AG04450 (cell line): ENCODE measurements at regions not wholly inside any gene's neighbourhood (a gene's known extent, or its start where the extent isn't known, plus 50 kb on each side); places are given as distances from the start of the nearest gene placed in this dataset.

Experiments used
- CTCF ChIA-PET: fragments of 300-600, 350-600 bp; formaldehyde crosslinking; extraction: SDS; loops from one replicate; lab custom pipeline; 2022; ENCODE audit warnings: antibody characterized with exemption, inconsistent platforms; lab: Charles Lee
- POLR2A ChIA-PET: fragments of 350-600 bp; formaldehyde crosslinking; extraction: SDS; loops from one replicate; lab custom pipeline; 2021; ENCODE audit warnings: antibody characterized with exemption, inconsistent platforms; lab: Yijun Ruan, JAX
- DNase-seq: peaks from one replicate; pipeline ENCODE4 v3.0.0-alpha.2; 2011; ENCODE audit warnings: low read depth, low spot score
- H3K27ac ChIP-seq: one replicate; pipeline ENCODE4 v1.5.1; 2012; ENCODE audit warnings: low read depth, low read length, control low read depth
- H3K27me3 ChIP-seq: one replicate; pipeline ENCODE4 v1.6.0; 2012; ENCODE audit warnings: low read length; ENCODE audit not compliant: control insufficient read depth, insufficient read depth
- H3K4me3 ChIP-seq: 2 replicates; pipeline ENCODE4 v1.5.1; 2011; ENCODE audit warnings: mild to moderate bottlenecking, low read depth, low read length, control low read depth
- H3K9me3 ChIP-seq: 2 replicates; pipeline ENCODE4 v1.5.1; 2012; ENCODE audit warnings: low read length; ENCODE audit not compliant: control insufficient read depth, insufficient read depth
- CTCF ChIP-seq: IDR thresholded peaks from 2 replicates; pipeline ENCODE4 v1.5.1; 2011; ENCODE audit warnings: low read depth, low read length, control low read depth, inconsistent platforms

DNA sequence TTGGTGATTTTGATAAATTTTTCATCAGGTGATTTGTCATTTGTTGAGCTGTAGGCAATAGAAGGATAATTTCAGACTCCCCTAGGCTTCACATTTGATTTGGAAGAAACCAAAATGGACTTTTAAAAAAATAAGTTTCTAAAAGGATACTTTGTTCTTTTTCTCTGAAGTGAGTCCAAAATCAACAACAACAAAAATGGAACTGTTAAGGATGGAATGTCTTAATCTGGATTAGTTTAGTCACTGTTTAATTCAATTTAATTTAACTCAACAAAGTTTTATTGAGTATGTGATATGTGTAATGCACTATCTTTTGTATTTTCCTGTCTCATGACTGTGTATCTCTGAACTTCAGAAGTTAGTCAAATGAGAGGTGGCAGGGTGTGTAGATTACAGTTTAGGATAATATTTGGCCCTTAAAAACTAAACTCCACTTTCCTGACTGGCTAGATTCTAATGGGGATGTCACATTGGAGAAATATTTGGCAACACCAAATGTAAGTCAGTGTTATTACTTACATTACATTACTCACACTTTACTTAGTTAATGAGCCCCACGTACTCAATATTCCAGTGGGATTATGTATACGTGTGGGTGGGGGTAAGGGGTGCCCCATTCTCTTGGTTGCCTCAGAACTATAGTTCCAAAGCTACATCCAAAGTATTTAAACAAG, 209.7 kb downstream of the BCAT1 start:
- Histone ChIP-seq H3K9me3 (peaks cover 3% of the 10 kb centered on the region; the same call in 1 of the 2 replicates), H3K4me3 (no peak overlapping the region), H3K27ac (no peak overlapping the region), H3K27me3 (no peaks in the 10 kb centered on the region)
- no peak for DNase-seq
- no peak for TF ChIP-seq CTCF
- ChIA-PET POLR2A (no interaction called here), CTCF (no interaction called here)

DNA sequence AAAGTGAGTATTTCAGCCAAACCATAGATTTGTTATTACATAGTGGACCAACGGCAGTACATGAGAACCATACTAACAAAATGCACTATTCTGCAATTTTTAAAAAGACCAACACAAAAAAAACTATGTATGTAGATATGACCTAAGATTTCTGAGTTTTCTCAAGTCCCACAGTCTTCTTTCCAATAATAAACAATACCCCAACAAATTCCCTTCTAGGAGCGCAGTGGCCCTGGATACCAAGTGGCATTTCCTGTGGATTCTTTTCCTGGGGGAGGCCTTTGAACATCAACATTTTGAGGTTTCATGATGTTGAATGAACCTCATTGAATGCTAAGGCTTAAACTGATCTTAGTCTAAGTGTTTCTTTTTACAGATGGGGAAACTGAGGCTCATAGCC, 210.5 kb downstream of the BCAT1 start:
- TF ChIP-seq CTCF: no peak
- H3K27ac ChIP-seq: no peak overlapping the region
- no peak overlapping the region for H3K4me3 ChIP-seq
- DNase-seq: no peak
- CTCF ChIA-PET: no interaction called here
- POLR2A ChIA-PET: no interaction called here
- peaks cover 3% of the 10 kb centered on the region; the same call in 1 of the 2 replicates for H3K9me3 ChIP-seq
- H3K27me3 ChIP-seq: no peaks in the 10 kb centered on the region

- DNase-seq: no peak
These were observed 217.3 kb downstream of the BCAT1 start for GRCh38 chr12:24731596-24731995.

DNA sequence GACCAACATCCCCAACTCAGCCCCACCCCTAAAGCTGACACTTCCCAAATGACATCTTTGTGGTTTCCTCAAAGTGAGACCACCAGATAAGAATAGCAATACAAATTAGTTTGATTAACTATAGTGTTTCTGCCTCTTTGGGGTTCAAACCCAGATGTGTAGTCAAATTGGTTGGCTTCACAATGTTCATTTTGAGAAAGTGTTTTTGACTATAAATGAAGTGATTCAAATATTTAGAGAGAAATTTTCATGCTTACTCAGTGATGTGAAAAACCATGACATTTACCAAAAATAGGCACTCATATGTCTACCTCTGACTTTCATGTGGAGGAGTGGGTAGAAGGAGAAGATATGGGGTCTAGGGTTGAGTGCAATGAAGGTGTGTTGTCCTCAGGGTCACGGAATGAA, 218.4 kb downstream of the BCAT1 start:
- Histone ChIP-seq H3K4me3 (no peak overlapping the region), H3K27me3 (no peaks in the 10 kb centered on the region), H3K27ac (no peak overlapping the region), H3K9me3 (no peaks in the 10 kb centered on the region)
- no peak for TF ChIP-seq CTCF
- ChIA-PET POLR2A (no interaction called here), CTCF (no interaction called here)
- no peak for DNase-seq

More at GRCh38 chr12:24731596-24731995, 217.3 kb downstream of the BCAT1 start:
- H3K27ac ChIP-seq: no peak overlapping the region
- POLR2A ChIA-PET: interaction anchor here (0.5 kb wide), 1 partner anchor 1093 kb away, joined by 3 read pairs; no protein-coding TSS in a partner anchor
- TF ChIP-seq CTCF: no peak
- CTCF ChIA-PET: no interaction called here
- H3K4me3 ChIP-seq: no peak overlapping the region
- no peaks in the 10 kb centered on the region for H3K27me3 ChIP-seq
- H3K9me3 ChIP-seq: no peaks in the 10 kb centered on the region

- POLR2A ChIA-PET: no interaction called here
- CTCF ChIA-PET: interaction anchor here (1.0 kb wide), 1 partner anchor 1871 kb away, joined by 3 read pairs; no protein-coding TSS in a partner anchor
- no peak overlapping the region for H3K27ac ChIP-seq
- H3K4me3 ChIP-seq: no peak overlapping the region
- TF ChIP-seq CTCF: no peak
- DNase-seq: no peak
- H3K9me3 ChIP-seq: no peaks in the 10 kb centered on the region
- no peaks in the 10 kb centered on the region for H3K27me3 ChIP-seq
These were observed 220.1 kb downstream of the BCAT1 start for GRCh38 chr12:24728826-24729225.
